B cell (primary cell): ENCODE measurements at regions not wholly inside any gene's neighbourhood (a gene's known extent, or its start where the extent isn't known, plus 50 kb on each side); places are given as distances from the start of the nearest gene placed in this dataset.

ENCODE experiments used
- ATAC-seq: fragments of 200-7000 bp; cut with Tn5 transposase; one replicate; pipeline ENCODE4 v1.10.0; 2021; ENCODE audit warnings: low read depth, mild to moderate bottlenecking, moderate number of reproducible peaks, moderate library complexity
- CTCF ChIA-PET: fragments of 350-600 bp; sonication (Branson Sonifier 250); formaldehyde crosslinking; loops from one replicate; lab custom pipeline; 2021; ENCODE audit warnings: antibody characterized with exemption, inconsistent platforms; lab: Charles Lee
- POLR2A ChIA-PET: fragments of 350-600 bp; sonication (Branson Sonifier 250); formaldehyde crosslinking; loops from one replicate; lab custom pipeline; 2021; ENCODE audit warnings: antibody characterized with exemption; lab: Charles Lee
- DNase-seq: peaks from one replicate; pipeline ENCODE4 v3.0.0; 2013
- H2AFZ ChIP-seq: 2 replicates; pipeline ENCODE4 v1.6.1; 2012; ENCODE audit warnings: mild to moderate bottlenecking, low read depth, low read length; ENCODE audit not compliant: insufficient read depth, poor library complexity, severe bottlenecking
- H3K27ac ChIP-seq, 2 donors: 1 replicate in 1 of 2; 2 replicates in 1 of 2; pipeline ENCODE4 v1.5.1; 2012 to 2013; ENCODE audit warnings: low read length in 2 of 2, mild to moderate bottlenecking in 2 of 2, moderate library complexity in 1 of 2
- H3K27me3 ChIP-seq, 4 experiments: fragments of 200-600 bp in 1 of 4; sonication (generic) in 1 of 4; replicated peaks in 1 of 4; 1 replicate in 2 of 4; 2 replicates in 2 of 4; pipeline versions ENCODE4 v1.6.1 to v1.7.0; 2013 to 2016; ENCODE audit warnings: low read length in 3 of 4, mild to moderate bottlenecking in 2 of 4, mixed read lengths in 1 of 4, moderate library complexity in 1 of 4; ENCODE audit not compliant: insufficient read depth in 4 of 4, control insufficient read depth in 3 of 4; ENCODE audit errors: control extremely low read depth in 1 of 4
- H3K36me3 ChIP-seq, 2 experiments: replicated peaks in 1 of 2; 1 replicate in 1 of 2; 2 replicates in 1 of 2; pipeline versions ENCODE4 v1.6.1 to v1.7.1; 2013; ENCODE audit warnings: low read length in 1 of 2; ENCODE audit not compliant: insufficient read depth in 2 of 2, control insufficient read depth in 1 of 2; ENCODE audit errors: control extremely low read depth in 1 of 2, extremely low read depth in 1 of 2
- H3K4me1 ChIP-seq, 2 donors: fragments of 200-600 bp in 1 of 2; sonication (generic) in 1 of 2; 1 replicate in 1 of 2; 2 replicates in 1 of 2; pipeline versions ENCODE4 v1.5.1 to v1.6.1; 2013 to 2017; ENCODE audit warnings: low read length in 2 of 2; ENCODE audit not compliant: control insufficient read depth in 2 of 2, insufficient read depth in 2 of 2
- H3K4me2 ChIP-seq: replicated peaks from 2 replicates; pipeline ENCODE3; 2012; ENCODE audit warnings: mild to moderate bottlenecking, low read depth, low read length; ENCODE audit not compliant: poor library complexity, severe bottlenecking
- H3K4me3 ChIP-seq, 5 experiments: fragments of 200-600 bp in 1 of 5; sonication (generic) in 1 of 5; 1 replicate in 3 of 5; 2 replicates in 2 of 5; pipeline versions ENCODE4 v1.5.1 to v1.7.0; 2011 to 2016; ENCODE audit warnings: low read length in 4 of 5, mild to moderate bottlenecking in 4 of 5, low read depth in 2 of 5, control low read depth in 1 of 5, moderate library complexity in 1 of 5; ENCODE audit not compliant: insufficient read depth in 1 of 5; ENCODE audit errors: control extremely low read depth in 1 of 5, extremely low read depth in 1 of 5
- H3K79me2 ChIP-seq: fragments of 200-600 bp; sonication (generic); one replicate; pipeline ENCODE4 v1.6.0; 2016; ENCODE audit warnings: low read length; ENCODE audit not compliant: control insufficient read depth, insufficient read depth
- H3K9ac ChIP-seq: fragments of 200-600 bp; sonication (generic); 2 replicates; pipeline ENCODE4 v1.6.1; 2017; ENCODE audit warnings: mild to moderate bottlenecking, low read length, moderate library complexity
- H3K9me3 ChIP-seq, 3 donors: one replicate each; pipeline versions ENCODE4 v1.6.1 to v1.7.1; 2013; ENCODE audit warnings: low read length in 2 of 3; ENCODE audit not compliant: control insufficient read depth in 2 of 3, insufficient read depth in 1 of 3; ENCODE audit errors: control extremely low read depth in 1 of 3
- H4K20me1 ChIP-seq: 2 replicates; pipeline ENCODE4 v1.6.0; 2012; ENCODE audit warnings: mild to moderate bottlenecking, low read length; ENCODE audit not compliant: insufficient read depth, control insufficient read depth, poor library complexity, severe bottlenecking
- H3K27ac Mint-ChIP-seq: one replicate; pipeline ENCODE4 v1.8.0; 2021; ENCODE audit warnings: mixed read lengths
- H3K27me3 Mint-ChIP-seq: one replicate; pipeline ENCODE4 v1.8.0; 2021; ENCODE audit warnings: mixed read lengths
- H3K4me1 Mint-ChIP-seq: one replicate; pipeline ENCODE4 v1.8.0; 2021; ENCODE audit warnings: mixed read lengths
- H3K4me3 Mint-ChIP-seq: one replicate; pipeline ENCODE4 v1.8.0; 2021; ENCODE audit warnings: mixed read lengths
- H3K9me3 Mint-ChIP-seq: one replicate; pipeline ENCODE4 v1.8.0; 2022; ENCODE audit warnings: mixed read lengths; ENCODE audit not compliant: insufficient read depth
- EZH2 ChIP-seq: IDR thresholded peaks from 2 replicates; pipeline ENCODE4 v1.6.1; 2012; ENCODE audit warnings: borderline replicate concordance, low read depth, mild to moderate bottlenecking, moderate library complexity, low read length; ENCODE audit not compliant: insufficient read depth, poor library complexity, severe bottlenecking
- WGBS: methylation state at CpG from one replicate; pipeline ENCODE4 v1.1.5; 2013; ENCODE audit warnings: missing lambda C conversion rate; ENCODE audit not compliant: insufficient coverage; 5-methylcytosine and 5-hydroxymethylcytosine counted together
- intact Hi-C: fragments of 100-400 bp; cut with micrococcal nuclease; formaldehyde crosslinking; loops from one replicate; pipeline ENCODE4 v1.10.0; 2022
- TF ChIP-seq, protein P1 (sequence below): fragments of 200-600 bp; IDR thresholded peaks from one replicate; pipeline ENCODE4 v1.8.0; 2022; ENCODE audit warnings: antibody characterized with exemption, mild to moderate bottlenecking

DNA sequence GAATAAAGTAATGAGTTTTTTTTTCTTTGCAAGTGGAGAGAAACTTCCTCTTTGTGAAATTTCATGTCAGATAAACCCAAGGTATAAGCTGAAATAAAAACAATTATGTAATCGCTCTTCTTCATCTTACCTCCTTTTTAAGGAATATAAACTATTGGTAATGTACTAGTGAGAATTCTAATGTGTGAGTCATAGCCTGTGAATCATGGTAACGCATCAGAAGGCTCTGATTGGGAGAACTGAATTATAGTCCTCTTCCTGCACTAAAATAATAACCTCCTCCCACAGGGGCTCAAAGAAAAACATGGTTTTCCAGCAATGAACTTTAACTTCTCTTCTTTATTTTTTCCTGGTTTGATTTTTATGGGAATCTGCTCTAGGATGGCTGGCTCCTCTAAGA is 57.1 kb upstream of the COX20 start:
- Histone ChIP-seq H3K4me2 (no peak overlapping the region), H3K9ac (no peak overlapping the region), H3K36me3 (no peaks in the 10 kb centered on the region), H4K20me1 (no peaks in the 10 kb centered on the region), H3K27me3 (no peaks in the 10 kb centered on the region), H2AFZ (no peak overlapping the region), H3K4me3 (no peak overlapping the region), H3K4me1 (no peaks in the 10 kb centered on the region), H3K79me2 (no peaks in the 10 kb centered on the region), H3K27ac (no peak overlapping the region), H3K9me3 (peaks cover 0 to 6% (median 0%) of the 10 kb centered on the region in 3 donors)
- ChIA-PET CTCF (no interaction called here), POLR2A (no interaction called here)
- TF ChIP-seq, protein P1, sequence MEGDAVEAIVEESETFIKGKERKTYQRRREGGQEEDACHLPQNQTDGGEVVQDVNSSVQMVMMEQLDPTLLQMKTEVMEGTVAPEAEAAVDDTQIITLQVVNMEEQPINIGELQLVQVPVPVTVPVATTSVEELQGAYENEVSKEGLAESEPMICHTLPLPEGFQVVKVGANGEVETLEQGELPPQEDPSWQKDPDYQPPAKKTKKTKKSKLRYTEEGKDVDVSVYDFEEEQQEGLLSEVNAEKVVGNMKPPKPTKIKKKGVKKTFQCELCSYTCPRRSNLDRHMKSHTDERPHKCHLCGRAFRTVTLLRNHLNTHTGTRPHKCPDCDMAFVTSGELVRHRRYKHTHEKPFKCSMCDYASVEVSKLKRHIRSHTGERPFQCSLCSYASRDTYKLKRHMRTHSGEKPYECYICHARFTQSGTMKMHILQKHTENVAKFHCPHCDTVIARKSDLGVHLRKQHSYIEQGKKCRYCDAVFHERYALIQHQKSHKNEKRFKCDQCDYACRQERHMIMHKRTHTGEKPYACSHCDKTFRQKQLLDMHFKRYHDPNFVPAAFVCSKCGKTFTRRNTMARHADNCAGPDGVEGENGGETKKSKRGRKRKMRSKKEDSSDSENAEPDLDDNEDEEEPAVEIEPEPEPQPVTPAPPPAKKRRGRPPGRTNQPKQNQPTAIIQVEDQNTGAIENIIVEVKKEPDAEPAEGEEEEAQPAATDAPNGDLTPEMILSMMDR: no peak
- no peak for TF ChIP-seq EZH2
- Mint-ChIP-seq H3K27me3 (no peaks in the 10 kb centered on the region), H3K4me1 (peaks cover 2% of the 10 kb centered on the region), H3K9me3 (no peaks in the 10 kb centered on the region), H3K4me3 (no peak overlapping the region), H3K27ac (no peak overlapping the region)
- ATAC-seq (peak; percentile 36), DNase-seq (no peak)
- intact Hi-C loops: no loop called here
- no CpG with 5 or more reads among the region's 2 CpGs for WGBS

DNA sequence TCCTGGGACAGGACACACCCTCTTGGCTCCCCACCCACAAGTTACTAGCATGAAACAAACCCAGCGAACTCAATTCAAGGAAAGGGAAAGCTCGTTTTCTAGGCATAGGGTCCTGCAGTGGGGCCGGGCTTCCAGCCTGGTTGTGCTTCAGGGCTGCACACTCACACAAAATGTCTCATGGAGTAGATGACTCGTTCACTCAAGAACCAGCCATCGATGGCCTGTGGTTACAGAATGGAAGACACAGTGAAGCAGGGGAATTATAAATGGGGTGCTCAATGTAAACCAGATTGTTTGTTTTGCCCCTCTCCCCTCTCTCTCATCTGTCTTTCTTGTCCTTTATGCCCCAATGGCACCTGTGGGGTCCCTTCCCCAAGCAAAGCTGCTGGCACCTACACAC is 56.0 kb upstream of the COX20 start:
- no peak overlapping the region for H2AFZ ChIP-seq
- H3K4me1 Mint-ChIP-seq: peaks cover 2% of the 10 kb centered on the region

More for the DNA sequence above, 56.0 kb upstream of the COX20 start:
- intact Hi-C loops: no loop called here
- Histone ChIP-seq H3K9ac (no peak overlapping the region), H4K20me1 (no peaks in the 10 kb centered on the region), H3K27me3 (no peaks in the 10 kb centered on the region), H3K27ac (no peak overlapping the region), H3K4me2 (no peak overlapping the region), H3K36me3 (no peaks in the 10 kb centered on the region), H3K4me3 (no peak overlapping the region), H3K9me3 (peaks cover 0 to 3% (median 0%) of the 10 kb centered on the region in 3 donors), H3K4me1 (no peaks in the 10 kb centered on the region), H3K79me2 (no peaks in the 10 kb centered on the region)
- ChIA-PET POLR2A (no interaction called here), CTCF (interaction anchor here (0.7 to 1.5 kb wide), 2 partner anchors 17 to 175 kb away, joined by 3 to 4 read pairs; no protein-coding TSS in a partner anchor)
- ATAC-seq (no peak), DNase-seq (no peak)
- H3K27ac Mint-ChIP-seq: no peak overlapping the region
- no peaks in the 10 kb centered on the region for H3K9me3 Mint-ChIP-seq
- H3K27me3 Mint-ChIP-seq: no peaks in the 10 kb centered on the region
- no peak for TF ChIP-seq EZH2
- TF ChIP-seq, protein P1: no peak
- no peak overlapping the region for H3K4me3 Mint-ChIP-seq
- 89% methylated on average over 1 of the region's 5 CpGs for WGBS
